HG03521 (cell line): ENCODE measurements at regions not wholly inside any gene's neighbourhood (a gene's known extent, or its start where the extent isn't known, plus 50 kb on each side); places are given as distances from the start of the nearest gene placed in this dataset.

Experiments
- ATAC-seq: cut with Tn5 transposase; IDR thresholded peaks from one replicate; pipeline ENCODE4 v1.9.1; 2021; ENCODE audit warnings: mild to moderate bottlenecking, moderate library complexity; ENCODE audit not compliant: unreplicated experiment

DNA sequence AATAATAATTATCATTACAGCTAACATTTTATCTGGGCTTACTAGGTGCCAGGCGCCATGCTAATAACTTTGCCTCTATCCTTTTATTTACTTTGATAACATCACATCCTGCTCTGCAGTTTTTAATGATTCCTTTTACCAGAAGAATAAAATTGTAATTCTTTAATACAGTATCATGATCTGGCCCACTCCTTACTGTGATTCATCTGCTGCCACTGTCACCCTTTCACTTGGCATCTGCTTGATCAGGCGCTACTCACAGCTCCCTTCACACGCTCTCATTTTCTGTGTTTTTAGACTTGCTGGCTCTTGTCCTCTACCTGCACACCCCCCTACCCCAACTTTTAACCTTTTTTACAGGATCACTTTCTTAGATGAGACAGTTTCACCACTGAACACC lies 167.5 kb downstream of the NTMT2 start:
- ATAC-seq, result no peak

GRCh38 chr1:170316270-170316669 lies 170.5 kb downstream of the NTMT2 start:
- ATAC-seq, result no peak

DNA sequence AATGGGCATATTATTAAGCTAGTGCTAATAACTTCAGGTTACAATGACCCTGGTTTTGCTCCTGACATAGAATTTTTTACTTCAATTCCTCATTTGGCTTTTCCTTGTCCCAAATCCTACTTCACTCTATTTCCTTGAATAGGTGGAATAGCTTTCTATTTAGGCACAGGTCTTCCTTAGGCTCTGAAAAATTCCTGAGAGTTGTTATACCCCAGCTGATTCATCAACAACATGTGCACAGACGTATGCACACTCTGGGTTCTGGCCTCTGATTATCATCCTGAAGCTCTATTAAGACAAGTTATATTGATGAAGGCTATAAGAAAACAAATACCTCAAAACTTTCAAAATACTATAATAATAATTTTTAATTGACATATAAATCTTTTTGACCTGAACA lies 172.4 kb downstream of the NTMT2 start:
- ATAC-seq, result no peak

DNA sequence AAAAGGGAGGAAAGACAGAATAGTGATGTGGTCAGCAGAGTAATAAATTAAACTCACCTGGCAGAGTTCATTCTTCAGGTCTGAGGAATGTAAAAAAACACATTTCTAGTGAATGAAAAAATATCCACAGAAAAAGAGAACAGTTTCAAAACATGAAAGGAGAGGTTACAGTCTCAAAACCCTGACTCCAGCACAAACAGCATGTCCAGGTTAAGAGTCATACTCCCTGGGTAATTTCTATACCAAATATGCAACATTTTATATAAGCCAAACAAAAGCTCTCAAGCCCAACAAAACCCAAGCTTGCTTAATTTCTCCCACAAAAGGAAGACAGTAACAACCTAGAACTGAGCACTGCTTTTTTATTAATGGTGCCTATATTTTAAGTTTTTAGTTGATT lies 173.0 kb downstream of the NTMT2 start:
- no peak for ATAC-seq

DNA sequence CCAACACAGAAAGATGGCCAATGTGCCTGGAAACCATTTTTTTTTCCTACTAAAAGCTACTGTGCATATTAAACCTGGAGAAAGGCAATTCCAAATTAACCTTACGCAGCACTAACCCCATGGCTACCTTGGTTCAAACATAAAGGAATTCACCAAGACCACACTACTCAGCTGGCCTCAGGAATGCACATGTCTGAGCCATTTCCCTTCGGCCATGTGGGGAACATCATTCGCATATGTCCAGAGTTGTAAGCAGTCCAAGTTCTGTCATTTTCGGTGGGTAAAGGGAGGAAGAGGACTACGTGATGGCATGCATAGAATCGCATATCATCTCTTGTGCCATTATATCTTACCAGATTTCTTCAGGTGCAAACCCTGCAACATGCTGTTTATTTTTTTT lies 175.4 kb downstream of the NTMT2 start:
- ATAC-seq, result no peak

GRCh38 chr1:170326186-170326585 lies 180.4 kb downstream of the NTMT2 start:
- no peak for ATAC-seq

GRCh38 chr1:170332801-170333200 lies 187.0 kb downstream of the NTMT2 start:
- ATAC-seq, result no peak

DNA sequence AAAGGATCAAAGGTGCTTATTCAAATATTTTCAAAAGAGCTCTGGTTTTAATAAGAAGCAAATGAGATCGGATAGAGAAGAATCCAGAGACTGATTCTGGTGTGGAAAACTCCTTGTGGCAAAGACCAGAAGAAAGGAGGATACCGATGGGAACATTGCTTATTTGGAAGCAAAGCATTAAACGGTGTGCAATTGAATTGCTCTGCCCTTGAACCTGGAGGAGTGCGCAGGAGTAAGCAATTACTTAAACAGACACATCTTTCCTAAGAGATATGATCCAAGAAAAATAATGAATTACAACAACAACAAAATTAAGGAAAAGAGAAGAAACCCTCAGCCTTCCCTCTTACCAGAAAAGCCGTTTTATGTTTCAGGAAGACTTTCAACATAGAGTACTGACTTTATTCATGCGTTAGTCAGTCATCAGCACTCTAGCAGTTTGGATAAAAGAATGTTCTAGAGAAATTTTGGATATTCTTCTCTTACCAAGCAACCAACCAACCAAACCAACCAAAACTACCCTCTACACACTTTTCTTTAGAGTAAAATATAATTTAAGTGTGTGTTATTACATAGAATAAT lies 191.7 kb downstream of the NTMT2 start:
- ATAC-seq, result no peak

GRCh38 chr1:170339534-170339933 lies 192.4 kb upstream of the GORAB start:
- ATAC-seq, result no peak

- ATAC-seq, result no peak
Measured at GRCh38 chr1:170340308-170340707, 191.7 kb upstream of the GORAB start.

DNA sequence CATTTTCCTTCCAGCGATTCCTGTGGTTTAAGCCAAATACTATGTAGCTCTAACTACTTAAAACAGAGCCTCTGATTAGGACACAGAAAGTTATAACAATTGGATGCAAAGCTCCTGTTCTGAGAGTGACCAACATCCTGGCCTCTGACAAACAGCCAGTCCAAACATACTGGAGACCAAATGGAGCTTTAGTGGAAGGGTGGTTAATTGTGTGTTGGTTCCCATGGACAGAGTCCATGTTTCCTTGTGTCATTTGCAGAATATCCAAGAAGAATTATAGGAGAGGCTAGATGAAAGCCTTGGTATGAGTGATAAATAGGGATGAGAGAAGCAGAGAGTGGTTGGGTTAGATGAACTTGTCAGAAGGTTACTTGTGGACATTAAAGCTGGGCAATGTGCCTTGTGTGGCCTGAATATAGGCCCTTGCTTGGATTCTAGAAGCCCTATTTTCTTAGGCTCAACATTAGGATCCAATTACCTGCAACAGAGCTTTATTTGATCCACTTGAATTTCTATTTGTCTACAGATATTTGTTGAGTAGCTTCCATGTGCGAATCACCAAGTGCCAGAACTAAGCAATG lies 180.5 kb upstream of the GORAB start:
- ATAC-seq, result no peak

- ATAC-seq, result no peak
Measured at GRCh38 chr1:170354246-170354645, 177.7 kb upstream of the GORAB start.

DNA sequence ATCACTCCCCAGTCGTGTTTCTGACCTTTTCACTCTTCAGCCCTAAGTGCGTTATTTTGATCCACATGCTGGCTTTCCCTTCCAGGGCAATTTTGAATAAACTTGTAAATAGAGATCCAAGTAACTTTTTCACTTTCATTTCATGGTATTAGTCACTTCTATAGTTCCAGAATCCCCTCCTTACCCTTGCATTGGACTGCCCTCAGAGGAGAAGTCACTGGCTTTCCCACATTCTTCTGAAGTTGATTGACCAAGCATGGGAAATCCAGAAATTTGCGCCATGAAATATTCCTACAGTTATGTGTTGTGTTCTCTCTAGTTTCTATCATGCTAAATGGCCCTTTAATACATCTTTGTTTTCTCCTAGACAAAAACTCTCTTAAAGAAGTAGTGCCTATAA lies 177.3 kb upstream of the GORAB start:
- no peak for ATAC-seq

DNA sequence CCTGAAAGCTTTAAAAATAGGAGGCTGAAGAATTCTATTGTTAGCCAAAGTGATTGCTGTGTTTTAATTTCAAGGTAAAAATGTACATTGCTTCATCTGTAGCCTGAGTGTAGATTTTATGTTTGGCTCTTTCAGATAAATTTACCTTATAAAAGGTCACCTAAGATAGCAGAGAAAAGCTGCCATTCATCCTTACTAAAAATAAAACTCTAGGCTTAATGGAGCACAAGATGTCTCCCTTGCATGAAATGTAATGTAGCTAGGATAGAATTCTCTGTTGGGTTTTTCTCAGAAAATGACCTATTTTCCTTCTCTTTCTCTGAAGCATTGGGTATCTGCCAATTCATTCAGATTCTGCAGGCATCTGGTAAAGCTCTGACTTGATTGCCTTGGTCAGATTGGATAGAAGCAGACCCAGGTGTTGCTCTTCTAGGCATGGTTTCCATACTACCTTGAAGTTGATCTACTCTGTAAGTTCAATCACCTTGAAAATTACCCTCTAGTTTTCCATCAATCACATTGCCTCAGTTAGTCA lies 176.6 kb upstream of the GORAB start:
- no peak for ATAC-seq

DNA sequence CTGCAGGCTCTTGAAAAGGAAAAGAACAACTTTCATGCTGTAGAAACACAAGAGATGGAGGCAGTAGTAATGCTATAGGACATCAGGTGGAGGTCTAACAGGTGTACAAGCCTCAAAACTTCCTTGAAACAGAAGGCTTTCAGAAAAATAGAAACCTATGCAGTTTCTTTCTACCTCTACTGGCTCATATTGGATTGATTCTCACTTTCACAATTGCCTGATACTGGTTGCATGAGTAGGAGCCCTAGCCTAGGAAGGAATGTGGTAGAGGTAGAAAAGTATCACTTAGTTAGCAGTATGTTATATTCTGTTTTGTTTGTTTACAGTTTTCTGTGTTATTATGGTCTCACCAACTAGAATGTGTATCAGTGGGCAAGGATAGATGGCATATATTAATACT lies 175.4 kb upstream of the GORAB start:
- ATAC-seq, result peak; percentile 64

DNA sequence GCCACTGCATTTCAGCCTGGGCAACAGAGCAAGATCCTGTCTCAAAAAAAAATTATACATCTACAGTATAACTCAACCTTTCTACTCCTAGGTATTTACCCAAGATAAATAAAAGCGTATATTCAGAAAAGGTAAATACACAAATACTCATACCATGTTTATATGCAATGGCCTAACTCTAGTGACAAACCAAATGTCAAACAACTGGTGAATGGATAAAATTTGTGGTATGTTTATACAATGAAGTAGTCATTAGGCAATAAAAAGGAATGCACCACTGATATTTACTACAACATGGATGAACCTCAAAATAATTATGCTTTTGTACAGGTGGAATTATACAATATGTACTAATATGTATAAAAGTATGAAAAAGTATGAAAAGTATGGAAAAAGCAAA lies 174.2 kb upstream of the GORAB start:
- no peak for ATAC-seq

DNA sequence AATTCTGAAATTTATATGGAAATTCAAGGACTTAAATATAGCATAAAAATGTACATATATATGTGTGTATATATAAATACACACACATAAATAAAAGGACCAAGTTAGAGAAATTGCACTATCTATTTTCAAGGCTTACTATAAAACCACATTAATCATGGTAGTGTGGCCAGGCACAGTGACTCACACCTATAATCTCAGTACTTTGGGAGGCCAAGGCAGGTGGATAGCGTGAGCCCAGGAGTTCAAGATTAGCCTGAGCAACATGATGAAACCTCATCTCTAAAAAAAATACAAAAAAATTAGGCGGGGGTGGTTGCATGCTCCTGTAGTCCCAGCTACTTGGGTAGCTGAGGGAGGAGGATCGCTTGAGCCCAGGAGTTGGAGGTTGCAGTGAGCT lies 171.4 kb upstream of the GORAB start:
- ATAC-seq, result no peak

GRCh38 chr1:170365331-170365730 lies 166.6 kb upstream of the GORAB start:
- no peak for ATAC-seq

DNA sequence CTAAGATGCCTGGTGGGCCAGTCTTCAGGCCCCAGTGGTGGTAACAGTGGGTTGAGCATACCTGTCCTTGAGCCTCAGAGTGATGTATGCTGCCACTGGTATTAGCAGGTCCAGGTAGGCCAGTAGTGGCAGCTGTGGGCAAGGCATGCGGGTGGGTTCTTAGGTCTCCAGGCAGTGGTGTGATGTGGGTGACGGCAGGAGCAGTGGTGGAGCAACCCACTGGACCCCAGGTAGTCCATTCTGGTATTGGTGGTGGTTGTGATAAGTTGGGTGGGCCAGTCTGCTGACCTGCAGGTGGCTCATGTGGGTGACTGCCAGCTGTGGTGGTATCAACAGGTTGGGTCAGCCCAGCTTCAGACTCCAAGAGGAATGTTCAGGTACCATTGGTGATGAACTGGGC lies 165.0 kb upstream of the GORAB start:
- ATAC-seq, result no peak

DNA sequence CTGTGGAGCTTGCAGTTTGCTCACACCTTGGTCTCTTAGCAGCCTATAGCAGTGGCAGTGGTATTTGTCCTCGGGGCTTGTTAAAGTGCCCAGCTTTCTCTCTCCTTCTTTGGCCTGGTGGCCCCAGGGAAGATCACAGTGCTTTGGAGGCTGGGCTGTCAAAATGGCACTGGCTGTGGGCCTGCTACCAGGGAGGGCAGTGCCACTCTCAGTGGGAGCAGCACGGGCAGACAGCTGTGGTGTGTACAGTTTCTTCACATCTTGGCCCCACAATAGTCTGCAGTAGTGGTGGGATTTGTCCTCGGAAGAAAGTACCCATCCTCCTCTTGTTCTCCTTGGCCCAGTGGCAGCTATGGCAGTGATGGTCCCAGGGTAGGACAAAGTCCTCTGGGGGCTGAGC lies 164.4 kb upstream of the GORAB start:
- no peak for ATAC-seq

GRCh38 chr1:170369000-170369399 lies 163.0 kb upstream of the GORAB start:
- ATAC-seq, result no peak

DNA sequence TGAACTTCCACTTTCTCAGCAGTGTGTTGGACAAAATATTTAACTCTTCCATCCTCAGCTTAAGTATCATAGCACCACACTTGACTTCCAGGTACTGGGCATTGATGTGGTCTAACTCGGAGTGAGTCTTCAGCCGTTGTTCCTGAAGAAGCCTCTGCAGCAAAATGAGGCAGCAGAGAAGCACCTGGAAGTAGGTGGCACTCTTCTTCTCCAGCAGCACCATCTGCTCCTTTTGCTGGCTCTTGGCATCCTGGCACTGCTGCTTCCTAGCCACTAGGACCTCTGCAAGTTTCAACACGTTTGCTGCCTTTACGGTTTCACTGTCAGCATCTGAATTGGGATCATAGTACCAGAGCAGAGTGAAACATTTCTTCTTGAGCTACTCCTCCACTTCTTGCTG lies 162.5 kb upstream of the GORAB start:
- no peak for ATAC-seq

DNA sequence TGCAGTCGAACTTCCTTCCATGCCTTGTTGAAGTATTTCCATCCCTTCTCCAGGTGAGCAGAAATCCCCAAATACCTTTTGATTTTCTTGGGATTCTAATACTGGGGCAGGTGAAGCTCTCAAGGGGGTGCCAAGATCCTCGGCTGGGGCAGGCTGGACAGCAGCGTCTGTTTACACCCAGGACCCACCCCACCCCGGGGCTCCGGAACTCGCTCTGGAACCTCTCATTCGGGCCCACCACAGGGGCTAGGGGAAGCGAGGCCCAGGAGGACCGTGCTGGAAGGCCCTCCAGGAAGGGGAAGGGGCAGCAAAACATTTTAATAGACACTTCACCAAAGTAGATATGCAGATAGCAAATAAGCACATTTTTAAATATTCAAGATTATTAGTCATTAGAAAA lies 161.9 kb upstream of the GORAB start:
- no peak for ATAC-seq
